Keratinocyte (primary cell): ENCODE measurements at regions not wholly inside any gene's neighbourhood (a gene's known extent, or its start where the extent isn't known, plus 50 kb on each side); places are given as distances from the start of the nearest gene placed in this dataset.

Experiments used
- EZH2 ChIP-seq: IDR thresholded peaks from one replicate; pipeline ENCODE4 v1.6.1; 2012; ENCODE audit warnings: inconsistent platforms, mild to moderate bottlenecking, low read length, moderate library complexity
- TF ChIP-seq, protein P1 (sequence below), 3 experiments: IDR thresholded peaks in 1 of 3; conservative IDR thresholded peaks in 1 of 3; optimal IDR thresholded peaks in 1 of 3; 2 replicates in 2 of 3; 3 replicates in 1 of 3; pipeline versions ENCODE3 to v1.5.1; 2011; ENCODE audit warnings: low read length in 3 of 3, mild to moderate bottlenecking in 3 of 3, moderate library complexity in 2 of 3, control low read depth in 1 of 3, inconsistent platforms in 1 of 3; ENCODE audit not compliant: insufficient read depth in 2 of 3; ENCODE audit errors: extremely low read depth in 1 of 3

- TF ChIP-seq, protein P1, sequence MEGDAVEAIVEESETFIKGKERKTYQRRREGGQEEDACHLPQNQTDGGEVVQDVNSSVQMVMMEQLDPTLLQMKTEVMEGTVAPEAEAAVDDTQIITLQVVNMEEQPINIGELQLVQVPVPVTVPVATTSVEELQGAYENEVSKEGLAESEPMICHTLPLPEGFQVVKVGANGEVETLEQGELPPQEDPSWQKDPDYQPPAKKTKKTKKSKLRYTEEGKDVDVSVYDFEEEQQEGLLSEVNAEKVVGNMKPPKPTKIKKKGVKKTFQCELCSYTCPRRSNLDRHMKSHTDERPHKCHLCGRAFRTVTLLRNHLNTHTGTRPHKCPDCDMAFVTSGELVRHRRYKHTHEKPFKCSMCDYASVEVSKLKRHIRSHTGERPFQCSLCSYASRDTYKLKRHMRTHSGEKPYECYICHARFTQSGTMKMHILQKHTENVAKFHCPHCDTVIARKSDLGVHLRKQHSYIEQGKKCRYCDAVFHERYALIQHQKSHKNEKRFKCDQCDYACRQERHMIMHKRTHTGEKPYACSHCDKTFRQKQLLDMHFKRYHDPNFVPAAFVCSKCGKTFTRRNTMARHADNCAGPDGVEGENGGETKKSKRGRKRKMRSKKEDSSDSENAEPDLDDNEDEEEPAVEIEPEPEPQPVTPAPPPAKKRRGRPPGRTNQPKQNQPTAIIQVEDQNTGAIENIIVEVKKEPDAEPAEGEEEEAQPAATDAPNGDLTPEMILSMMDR (optimal IDR thresholded peaks at IDR 0.05 in 1 of 3, IDR thresholded peaks at IDR 0.05 in 1 of 3, conservative IDR thresholded peaks at IDR 0.05 in 1 of 3; ENCODE audit: extremely low read depth in 1 of 3, insufficient read depth in 2 of 3, low read length in 3 of 3) = no peak
- TF ChIP-seq EZH2 = no peak
Measured at GRCh38 chr4:35897808-35898207, 346.5 kb downstream of the ARAP2 start.
